Brain microvascular endothelial cell (primary cell): ENCODE measurements at regions not wholly inside any gene's neighbourhood (a gene's known extent, or its start where the extent isn't known, plus 50 kb on each side); places are given as distances from the start of the nearest gene placed in this dataset.
"Not testable (repeated sequence)": the region's sequence is repeated elsewhere in the genome, so short reads cannot be mapped to it uniquely, and the experiment has no call there.

Experiments
- DNase-seq: peaks from one replicate; pipeline ENCODE4 v3.0.0-alpha.2; 2020
- H3K27ac ChIP-seq: fragments of 250-450 bp; sonication (Bioruptor Pico); 2 replicates; pipeline ENCODE4 v1.5.1; 2020; ENCODE audit warnings: mild to moderate bottlenecking, moderate library complexity
- H3K27me3 ChIP-seq: fragments of 250-450 bp; sonication (Bioruptor Pico); replicated peaks from 2 replicates; pipeline ENCODE4 v1.5.1; 2020; ENCODE audit warnings: mild to moderate bottlenecking
- H3K36me3 ChIP-seq: fragments of 250-450 bp; sonication (Bioruptor Pico); replicated peaks from 2 replicates; pipeline ENCODE4 v1.5.1; 2020; ENCODE audit warnings: mild to moderate bottlenecking
- H3K4me3 ChIP-seq: 2 replicates; pipeline ENCODE4 v1.5.1; 2011; ENCODE audit warnings: low read depth, mild to moderate bottlenecking, control low read depth, low read length, moderate library complexity
- in situ Hi-C: cut with HindIII; loops from 2 replicates; pipeline ENCODE4 v1.10.0; 2017; ENCODE audit warnings: low sequenced_read_pairs, low pct_ligation_motif_present
- TF ChIP-seq, protein P1 (sequence below): IDR thresholded peaks from 2 replicates; pipeline ENCODE4 v1.5.1; 2011; ENCODE audit warnings: low read depth, mild to moderate bottlenecking, moderate library complexity, low read length, control low read depth, inconsistent platforms; ENCODE audit errors: missing control alignments

DNA sequence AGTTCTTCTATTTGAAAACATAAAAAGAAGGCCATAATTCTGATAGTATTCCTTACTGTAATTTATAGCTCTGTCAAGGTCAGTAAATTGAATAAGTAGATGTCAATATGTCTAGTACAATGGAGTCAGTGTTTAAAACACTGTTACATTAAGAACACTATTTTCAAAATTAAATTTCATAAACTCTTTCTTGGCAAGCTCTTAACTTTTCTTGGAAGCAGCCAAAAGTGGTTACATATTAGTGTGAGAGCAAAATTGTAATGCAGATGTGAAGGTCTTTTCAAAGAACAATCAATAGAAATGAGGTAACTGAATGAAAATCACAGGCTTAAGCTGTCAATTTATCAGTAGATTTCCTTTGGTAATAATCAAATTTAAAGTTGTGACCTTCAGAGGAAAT lies 722.4 kb upstream of the NOVA1 start:
- no peaks in the 10 kb centered on the region for H3K27me3 ChIP-seq
- H3K36me3 ChIP-seq, result no peaks in the 10 kb centered on the region
- in situ Hi-C loops, result no loop called here
- TF ChIP-seq, protein P1, sequence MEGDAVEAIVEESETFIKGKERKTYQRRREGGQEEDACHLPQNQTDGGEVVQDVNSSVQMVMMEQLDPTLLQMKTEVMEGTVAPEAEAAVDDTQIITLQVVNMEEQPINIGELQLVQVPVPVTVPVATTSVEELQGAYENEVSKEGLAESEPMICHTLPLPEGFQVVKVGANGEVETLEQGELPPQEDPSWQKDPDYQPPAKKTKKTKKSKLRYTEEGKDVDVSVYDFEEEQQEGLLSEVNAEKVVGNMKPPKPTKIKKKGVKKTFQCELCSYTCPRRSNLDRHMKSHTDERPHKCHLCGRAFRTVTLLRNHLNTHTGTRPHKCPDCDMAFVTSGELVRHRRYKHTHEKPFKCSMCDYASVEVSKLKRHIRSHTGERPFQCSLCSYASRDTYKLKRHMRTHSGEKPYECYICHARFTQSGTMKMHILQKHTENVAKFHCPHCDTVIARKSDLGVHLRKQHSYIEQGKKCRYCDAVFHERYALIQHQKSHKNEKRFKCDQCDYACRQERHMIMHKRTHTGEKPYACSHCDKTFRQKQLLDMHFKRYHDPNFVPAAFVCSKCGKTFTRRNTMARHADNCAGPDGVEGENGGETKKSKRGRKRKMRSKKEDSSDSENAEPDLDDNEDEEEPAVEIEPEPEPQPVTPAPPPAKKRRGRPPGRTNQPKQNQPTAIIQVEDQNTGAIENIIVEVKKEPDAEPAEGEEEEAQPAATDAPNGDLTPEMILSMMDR, result no peak
- no peak for DNase-seq
- no peak overlapping the region for H3K4me3 ChIP-seq
- no peak overlapping the region for H3K27ac ChIP-seq

DNA sequence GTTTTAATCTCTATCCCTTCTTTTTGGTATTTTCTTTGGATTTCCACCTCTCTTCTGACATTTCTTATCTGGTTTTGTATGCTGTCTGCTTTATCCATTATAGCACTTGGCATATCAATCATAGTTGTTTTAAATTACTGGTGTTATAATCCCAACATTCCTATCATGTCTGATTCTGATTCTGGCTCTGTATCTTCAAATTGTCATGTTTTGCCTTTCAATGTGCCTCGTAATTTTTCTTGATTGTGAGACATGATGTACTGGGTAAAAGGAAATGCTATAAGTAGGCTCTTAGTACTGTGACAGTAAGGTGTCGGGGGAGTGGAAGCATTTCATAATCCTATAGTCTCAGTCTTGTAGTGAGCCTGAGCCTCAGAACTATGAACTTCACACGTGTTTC lies 729.3 kb upstream of the NOVA1 start:
- TF ChIP-seq, protein P1, result no peak
- H3K36me3 ChIP-seq, result no peaks in the 10 kb centered on the region
- no peak for DNase-seq
- in situ Hi-C loops, result no loop called here
- no peak overlapping the region for H3K27ac ChIP-seq
- H3K27me3 ChIP-seq, result no peaks in the 10 kb centered on the region
- no peak overlapping the region for H3K4me3 ChIP-seq

DNA sequence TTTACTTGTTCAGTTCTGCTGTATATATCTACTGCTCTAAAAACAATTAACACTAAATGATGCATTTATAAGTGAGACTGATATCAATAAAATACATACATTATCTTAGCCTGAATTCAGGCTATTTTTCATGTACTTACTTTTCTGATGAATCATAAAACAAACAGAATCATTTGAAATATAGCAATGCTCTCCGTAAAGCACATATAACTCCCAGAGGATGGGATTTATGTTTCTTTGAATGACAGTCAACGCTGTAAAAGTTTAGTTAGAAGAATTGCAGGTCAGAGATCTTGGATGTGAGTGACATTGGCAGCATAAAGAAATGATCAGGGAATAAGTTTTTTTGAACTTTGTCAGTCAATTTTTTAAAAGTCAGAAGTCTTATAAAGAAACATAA lies 740.2 kb upstream of the NOVA1 start:
- in situ Hi-C loops, result no loop called here
- no peak for DNase-seq
- Histone ChIP-seq H3K27me3 (no peaks in the 10 kb centered on the region), H3K4me3 (no peak overlapping the region), H3K36me3 (no peaks in the 10 kb centered on the region), H3K27ac (no peak overlapping the region)
- TF ChIP-seq, protein P1, result no peak

DNA sequence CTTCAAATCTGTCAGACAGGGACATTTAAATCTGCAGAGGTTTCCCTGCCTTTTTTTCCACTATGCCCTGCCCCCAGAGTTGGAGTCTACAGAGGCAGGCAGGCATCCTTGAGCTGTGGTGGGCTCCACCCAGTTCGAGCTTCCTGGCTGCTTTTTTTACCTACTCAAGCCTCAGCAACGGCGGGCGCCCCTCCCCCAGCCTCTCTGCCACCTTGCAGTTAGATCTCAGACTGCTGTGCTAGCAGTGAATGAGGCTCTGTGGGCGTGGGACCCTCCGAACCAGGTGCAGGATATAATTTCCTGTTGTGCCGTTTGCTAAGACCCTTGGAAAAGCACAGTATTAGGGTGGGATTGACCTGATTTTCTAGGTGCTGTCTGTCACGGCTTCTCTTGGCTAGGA lies 765.2 kb upstream of the NOVA1 start:
- H3K4me3 ChIP-seq, H3K27me3 ChIP-seq, H3K27ac ChIP-seq, H3K36me3 ChIP-seq, in situ Hi-C loops, DNase-seq: not testable (repeated sequence)

DNA sequence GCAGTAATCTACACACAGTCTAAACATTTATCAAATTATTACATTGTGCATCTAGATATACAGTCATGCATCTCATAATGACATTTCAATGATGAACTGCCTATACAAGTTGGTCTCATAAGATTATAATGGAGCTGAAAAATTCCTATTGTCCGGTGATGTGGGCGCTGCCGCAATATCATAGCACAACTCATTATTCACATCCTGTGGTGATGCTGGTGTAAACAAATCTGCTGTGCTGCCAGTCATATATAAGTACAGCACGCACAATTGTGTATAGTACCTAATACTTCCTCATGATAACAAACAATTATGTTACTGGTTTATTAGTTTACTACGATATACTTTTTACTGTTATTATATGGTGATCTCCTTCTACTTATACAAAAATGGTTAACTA lies 768.8 kb upstream of the NOVA1 start:
- in situ Hi-C loops, result no loop called here
- no peak for DNase-seq
- Histone ChIP-seq H3K27me3 (no peaks in the 10 kb centered on the region), H3K4me3 (no peak overlapping the region), H3K36me3 (no peaks in the 10 kb centered on the region), H3K27ac (no peak overlapping the region)
- TF ChIP-seq, protein P1, result no peak

DNA sequence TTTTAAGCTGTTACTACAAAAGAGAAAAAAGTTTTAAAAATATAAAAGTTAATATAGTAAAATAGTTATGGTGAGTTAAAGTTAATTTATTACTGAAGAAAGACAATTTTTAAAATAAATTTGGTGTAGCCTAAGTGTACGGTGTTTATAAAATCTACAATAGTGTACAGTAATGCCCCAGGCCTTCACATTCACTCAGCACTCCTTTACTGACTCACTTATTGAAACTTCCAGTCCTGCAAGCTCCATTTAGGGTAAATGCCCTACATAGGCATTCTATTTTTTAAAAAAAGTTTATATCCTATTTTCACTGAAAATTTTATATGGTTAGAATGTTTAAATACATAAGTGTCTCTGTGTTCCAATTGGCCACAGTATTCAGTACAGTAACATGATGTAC lies 769.5 kb upstream of the NOVA1 start:
- H3K4me3 ChIP-seq, result no peak overlapping the region
- in situ Hi-C loops, result no loop called here
- no peak overlapping the region for H3K27ac ChIP-seq
- DNase-seq, result no peak
- no peaks in the 10 kb centered on the region for H3K36me3 ChIP-seq
- no peaks in the 10 kb centered on the region for H3K27me3 ChIP-seq
- TF ChIP-seq, protein P1, result no peak
